HEK293 (cell line): ENCODE measurements at regions not wholly inside any gene's neighbourhood (a gene's known extent, or its start where the extent isn't known, plus 50 kb on each side); places are given as distances from the start of the nearest gene placed in this dataset.

Experiments
- CTCF ChIA-PET: fragments of 350-600 bp; formaldehyde crosslinking; extraction: SDS; loops from one replicate; lab custom pipeline; 2021; ENCODE audit warnings: antibody characterized with exemption; lab: Yijun Ruan, JAX
- POLR2A ChIA-PET: fragments of 300-600 bp; formaldehyde crosslinking; extraction: SDS; loops from one replicate; lab custom pipeline; 2020; ENCODE audit warnings: antibody characterized with exemption, inconsistent platforms; lab: Yijun Ruan, JAX
- H3K27ac ChIP-seq: fragments of 200-500 bp; sonication (Bioruptor generic); 2 replicates; pipeline ENCODE4 v1.5.1; 2014; ENCODE audit warnings: low read depth, low read length, control low read depth, inconsistent platforms; ENCODE audit errors: extremely low read depth
- H3K36me3 ChIP-seq, 2 experiments: fragments of 200-500 bp in 1 of 2; sonication (Bioruptor generic) in 1 of 2; 1 replicate in 1 of 2; 2 replicates in 1 of 2; pipeline ENCODE4 v1.5.1; 2014 to 2017; ENCODE audit warnings: inconsistent platforms in 2 of 2, low read length in 2 of 2; ENCODE audit not compliant: control insufficient read depth in 2 of 2, insufficient read depth in 1 of 2
- H3K4me1 ChIP-seq: fragments of 200-500 bp; sonication (Bioruptor generic); 2 replicates; pipeline ENCODE4 v1.5.1; 2014; ENCODE audit warnings: mild to moderate bottlenecking, low read length, inconsistent platforms; ENCODE audit not compliant: control insufficient read depth, insufficient read depth
- H3K4me3 ChIP-seq: 2 replicates; pipeline ENCODE4 v1.5.1; 2011; ENCODE audit warnings: low read depth, mild to moderate bottlenecking, control low read depth, low read length, moderate library complexity
- H3K9me3 ChIP-seq: fragments of 200-500 bp; sonication (Bioruptor generic); 2 replicates; pipeline ENCODE4 v1.5.1; 2014; ENCODE audit warnings: low read depth, low read length, inconsistent platforms; ENCODE audit not compliant: control insufficient read depth, insufficient read depth
- HOXA7 ChIP-seq: sonication (generic); formaldehyde crosslinking; IDR thresholded peaks from 2 replicates; pipeline ENCODE4 v1.8.1; 2022; ENCODE audit warnings: missing genetic modification reagents, borderline replicate concordance
- ZBTB48 ChIP-seq: fragments of 450-650 bp; formaldehyde crosslinking; IDR thresholded peaks from 2 replicates; pipeline ENCODE4 v1.5.1; 2016; ENCODE audit warnings: missing biosample characterization, missing genetic modification characterization
- ZNF121 ChIP-seq: fragments of 450-650 bp; formaldehyde crosslinking; IDR thresholded peaks from 2 replicates; pipeline ENCODE4 v1.5.1; 2016; ENCODE audit warnings: missing biosample characterization, missing genetic modification characterization
- ZNF155 ChIP-seq: fragments of 450-650 bp; formaldehyde crosslinking; IDR thresholded peaks from 2 replicates; pipeline ENCODE4 v1.5.1; 2016; ENCODE audit warnings: missing biosample characterization, missing genetic modification characterization
- ZNF221 ChIP-seq: fragments of 450-650 bp; formaldehyde crosslinking; IDR thresholded peaks from 2 replicates; pipeline ENCODE4 v1.5.1; 2017; ENCODE audit warnings: missing biosample characterization, missing genetic modification characterization, borderline replicate concordance
- ZNF248 ChIP-seq: fragments of 450-650 bp; formaldehyde crosslinking; IDR thresholded peaks from 2 replicates; pipeline ENCODE4 v1.5.1; 2017; ENCODE audit warnings: missing biosample characterization, missing genetic modification characterization
- ZNF366 ChIP-seq: fragments of 450-650 bp; formaldehyde crosslinking; conservative IDR thresholded peaks from 2 replicates; pipeline ENCODE4 v1.5.1; 2016; ENCODE audit warnings: missing biosample characterization, missing genetic modification characterization
- ZNF391 ChIP-seq: fragments of 450-650 bp; formaldehyde crosslinking; IDR thresholded peaks from 2 replicates; pipeline ENCODE4 v1.5.1; 2016; ENCODE audit warnings: low read depth, missing biosample characterization, missing genetic modification characterization, borderline replicate concordance
- ZNF621 ChIP-seq: fragments of 450-650 bp; formaldehyde crosslinking; IDR thresholded peaks from 2 replicates; pipeline ENCODE4 v1.5.1; 2017; ENCODE audit warnings: missing biosample characterization, missing genetic modification characterization
- ZNF629 ChIP-seq: fragments of 450-650 bp; formaldehyde crosslinking; IDR thresholded peaks from 2 replicates; pipeline ENCODE4 v1.5.1; 2017; ENCODE audit warnings: missing biosample characterization, missing genetic modification characterization
- ZNF660 ChIP-seq: fragments of 450-650 bp; IDR thresholded peaks from 2 replicates; pipeline ENCODE4 v1.5.1; 2018; ENCODE audit warnings: missing biosample characterization, mild to moderate bottlenecking, missing genetic modification characterization
- ZNF791 ChIP-seq: fragments of 450-650 bp; formaldehyde crosslinking; IDR thresholded peaks from 2 replicates; pipeline ENCODE4 v1.5.1; 2016; ENCODE audit warnings: missing biosample characterization, missing genetic modification characterization
- TF ChIP-seq, protein P1 (sequence below): fragments of 450-650 bp; formaldehyde crosslinking; IDR thresholded peaks from 2 replicates; pipeline ENCODE4 v1.5.1; 2017; ENCODE audit warnings: missing biosample characterization, missing genetic modification characterization
- TF ChIP-seq, protein P2 (sequence below): fragments of 450-650 bp; formaldehyde crosslinking; IDR thresholded peaks from 2 replicates; pipeline ENCODE4 v1.5.1; 2016; ENCODE audit warnings: missing biosample characterization, missing genetic modification characterization, low read depth
- TF ChIP-seq, protein P3 (sequence below): fragments of 450-650 bp; formaldehyde crosslinking; IDR thresholded peaks from 2 replicates; pipeline ENCODE4 v1.5.1; 2016; ENCODE audit warnings: missing biosample characterization, missing genetic modification characterization, borderline replicate concordance
- TF ChIP-seq, protein P4 (sequence below): fragments of 450-650 bp; formaldehyde crosslinking; IDR thresholded peaks from 2 replicates; pipeline ENCODE4 v1.5.1; 2016; ENCODE audit warnings: missing biosample characterization, missing genetic modification characterization
- TF ChIP-seq, protein P5 (sequence below): IDR thresholded peaks from 2 replicates; pipeline ENCODE4 v1.6.1; 2011; ENCODE audit warnings: mild to moderate bottlenecking, low read depth, low read length, borderline replicate concordance

DNA sequence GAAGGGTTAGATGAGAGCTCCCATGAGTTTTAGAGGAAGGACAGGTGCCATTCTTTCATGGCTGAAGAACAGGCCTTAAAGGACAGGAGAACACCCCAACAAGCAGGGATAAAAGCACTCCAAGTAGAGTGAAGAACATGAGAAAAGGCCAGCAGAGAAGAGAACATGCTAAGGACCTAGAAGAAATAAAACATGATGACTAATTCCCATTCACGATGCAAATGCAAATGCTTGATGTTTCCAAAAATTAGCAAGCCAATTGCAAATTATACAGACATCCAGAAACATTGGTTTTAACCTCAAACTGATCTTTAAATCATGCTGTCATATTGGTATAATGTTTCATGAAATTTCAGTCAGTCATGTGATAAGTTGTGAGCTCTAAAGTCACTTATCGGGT, 241.7 kb downstream of the CNTN3 start:
- TF ChIP-seq, protein P1, sequence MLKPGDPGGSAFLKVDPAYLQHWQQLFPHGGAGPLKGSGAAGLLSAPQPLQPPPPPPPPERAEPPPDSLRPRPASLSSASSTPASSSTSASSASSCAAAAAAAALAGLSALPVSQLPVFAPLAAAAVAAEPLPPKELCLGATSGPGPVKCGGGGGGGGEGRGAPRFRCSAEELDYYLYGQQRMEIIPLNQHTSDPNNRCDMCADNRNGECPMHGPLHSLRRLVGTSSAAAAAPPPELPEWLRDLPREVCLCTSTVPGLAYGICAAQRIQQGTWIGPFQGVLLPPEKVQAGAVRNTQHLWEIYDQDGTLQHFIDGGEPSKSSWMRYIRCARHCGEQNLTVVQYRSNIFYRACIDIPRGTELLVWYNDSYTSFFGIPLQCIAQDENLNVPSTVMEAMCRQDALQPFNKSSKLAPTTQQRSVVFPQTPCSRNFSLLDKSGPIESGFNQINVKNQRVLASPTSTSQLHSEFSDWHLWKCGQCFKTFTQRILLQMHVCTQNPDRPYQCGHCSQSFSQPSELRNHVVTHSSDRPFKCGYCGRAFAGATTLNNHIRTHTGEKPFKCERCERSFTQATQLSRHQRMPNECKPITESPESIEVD (tag by site-specific recombination): no peak
- TF ChIP-seq, protein P2, sequence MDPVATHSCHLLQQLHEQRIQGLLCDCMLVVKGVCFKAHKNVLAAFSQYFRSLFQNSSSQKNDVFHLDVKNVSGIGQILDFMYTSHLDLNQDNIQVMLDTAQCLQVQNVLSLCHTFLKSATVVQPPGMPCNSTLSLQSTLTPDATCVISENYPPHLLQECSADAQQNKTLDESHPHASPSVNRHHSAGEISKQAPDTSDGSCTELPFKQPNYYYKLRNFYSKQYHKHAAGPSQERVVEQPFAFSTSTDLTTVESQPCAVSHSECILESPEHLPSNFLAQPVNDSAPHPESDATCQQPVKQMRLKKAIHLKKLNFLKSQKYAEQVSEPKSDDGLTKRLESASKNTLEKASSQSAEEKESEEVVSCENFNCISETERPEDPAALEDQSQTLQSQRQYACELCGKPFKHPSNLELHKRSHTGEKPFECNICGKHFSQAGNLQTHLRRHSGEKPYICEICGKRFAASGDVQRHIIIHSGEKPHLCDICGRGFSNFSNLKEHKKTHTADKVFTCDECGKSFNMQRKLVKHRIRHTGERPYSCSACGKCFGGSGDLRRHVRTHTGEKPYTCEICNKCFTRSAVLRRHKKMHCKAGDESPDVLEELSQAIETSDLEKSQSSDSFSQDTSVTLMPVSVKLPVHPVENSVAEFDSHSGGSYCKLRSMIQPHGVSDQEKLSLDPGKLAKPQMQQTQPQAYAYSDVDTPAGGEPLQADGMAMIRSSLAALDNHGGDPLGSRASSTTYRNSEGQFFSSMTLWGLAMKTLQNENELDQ (tag by site-specific recombination): no peak
- TF ChIP-seq ZNF121 (no peak), ZNF391 (tag by site-specific recombination) (no peak), ZNF621 (tag by site-specific recombination) (no peak), ZNF660 (tag by site-specific recombination) (no peak), ZNF629 (tag by site-specific recombination) (no peak), ZNF791 (tag by site-specific recombination) (no peak), HOXA7 (CRISPR knock-in tag) (no peak)
- TF ChIP-seq, protein P3, sequence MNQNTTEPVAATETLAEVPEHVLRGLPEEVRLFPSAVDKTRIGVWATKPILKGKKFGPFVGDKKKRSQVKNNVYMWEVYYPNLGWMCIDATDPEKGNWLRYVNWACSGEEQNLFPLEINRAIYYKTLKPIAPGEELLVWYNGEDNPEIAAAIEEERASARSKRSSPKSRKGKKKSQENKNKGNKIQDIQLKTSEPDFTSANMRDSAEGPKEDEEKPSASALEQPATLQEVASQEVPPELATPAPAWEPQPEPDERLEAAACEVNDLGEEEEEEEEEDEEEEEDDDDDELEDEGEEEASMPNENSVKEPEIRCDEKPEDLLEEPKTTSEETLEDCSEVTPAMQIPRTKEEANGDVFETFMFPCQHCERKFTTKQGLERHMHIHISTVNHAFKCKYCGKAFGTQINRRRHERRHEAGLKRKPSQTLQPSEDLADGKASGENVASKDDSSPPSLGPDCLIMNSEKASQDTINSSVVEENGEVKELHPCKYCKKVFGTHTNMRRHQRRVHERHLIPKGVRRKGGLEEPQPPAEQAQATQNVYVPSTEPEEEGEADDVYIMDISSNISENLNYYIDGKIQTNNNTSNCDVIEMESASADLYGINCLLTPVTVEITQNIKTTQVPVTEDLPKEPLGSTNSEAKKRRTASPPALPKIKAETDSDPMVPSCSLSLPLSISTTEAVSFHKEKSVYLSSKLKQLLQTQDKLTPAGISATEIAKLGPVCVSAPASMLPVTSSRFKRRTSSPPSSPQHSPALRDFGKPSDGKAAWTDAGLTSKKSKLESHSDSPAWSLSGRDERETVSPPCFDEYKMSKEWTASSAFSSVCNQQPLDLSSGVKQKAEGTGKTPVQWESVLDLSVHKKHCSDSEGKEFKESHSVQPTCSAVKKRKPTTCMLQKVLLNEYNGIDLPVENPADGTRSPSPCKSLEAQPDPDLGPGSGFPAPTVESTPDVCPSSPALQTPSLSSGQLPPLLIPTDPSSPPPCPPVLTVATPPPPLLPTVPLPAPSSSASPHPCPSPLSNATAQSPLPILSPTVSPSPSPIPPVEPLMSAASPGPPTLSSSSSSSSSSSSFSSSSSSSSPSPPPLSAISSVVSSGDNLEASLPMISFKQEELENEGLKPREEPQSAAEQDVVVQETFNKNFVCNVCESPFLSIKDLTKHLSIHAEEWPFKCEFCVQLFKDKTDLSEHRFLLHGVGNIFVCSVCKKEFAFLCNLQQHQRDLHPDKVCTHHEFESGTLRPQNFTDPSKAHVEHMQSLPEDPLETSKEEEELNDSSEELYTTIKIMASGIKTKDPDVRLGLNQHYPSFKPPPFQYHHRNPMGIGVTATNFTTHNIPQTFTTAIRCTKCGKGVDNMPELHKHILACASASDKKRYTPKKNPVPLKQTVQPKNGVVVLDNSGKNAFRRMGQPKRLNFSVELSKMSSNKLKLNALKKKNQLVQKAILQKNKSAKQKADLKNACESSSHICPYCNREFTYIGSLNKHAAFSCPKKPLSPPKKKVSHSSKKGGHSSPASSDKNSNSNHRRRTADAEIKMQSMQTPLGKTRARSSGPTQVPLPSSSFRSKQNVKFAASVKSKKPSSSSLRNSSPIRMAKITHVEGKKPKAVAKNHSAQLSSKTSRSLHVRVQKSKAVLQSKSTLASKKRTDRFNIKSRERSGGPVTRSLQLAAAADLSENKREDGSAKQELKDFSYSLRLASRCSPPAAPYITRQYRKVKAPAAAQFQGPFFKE (tag by site-specific recombination): no peak
- Histone ChIP-seq H3K4me3 (no peak overlapping the region), H3K4me1 (no peaks in the 10 kb centered on the region), H3K9me3 (no peaks in the 10 kb centered on the region), H3K36me3 (no peaks in the 10 kb centered on the region), H3K27ac (no peak overlapping the region)
- ChIA-PET CTCF (no interaction called here), POLR2A (no interaction called here)

DNA sequence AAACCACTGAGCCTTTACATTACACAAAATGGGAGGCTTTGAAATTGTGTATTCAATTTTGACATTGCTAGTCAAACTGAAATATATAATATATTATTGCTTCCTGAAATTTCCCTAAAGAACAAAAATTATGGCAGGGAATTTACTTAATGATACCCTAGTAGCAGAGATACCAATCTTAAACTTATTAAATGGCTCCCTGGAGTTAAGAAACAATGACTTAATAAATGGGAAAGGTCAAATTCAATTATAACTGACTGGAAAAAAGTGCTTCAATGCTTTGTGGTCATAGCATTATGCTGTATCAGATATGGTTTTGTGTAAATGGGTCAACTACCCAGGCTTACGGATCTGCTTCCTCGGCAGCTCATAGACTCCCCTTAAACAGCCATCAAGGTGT, 244.1 kb downstream of the CNTN3 start:
- Histone ChIP-seq H3K27ac (no peak overlapping the region), H3K4me3 (no peak overlapping the region), H3K4me1 (no peaks in the 10 kb centered on the region), H3K9me3 (no peaks in the 10 kb centered on the region), H3K36me3 (no peaks in the 10 kb centered on the region)
- POLR2A ChIA-PET: no interaction called here
- TF ChIP-seq ZNF155 (tag by site-specific recombination): no peak
- TF ChIP-seq ZNF221 (tag by site-specific recombination): no peak
- TF ChIP-seq ZBTB48 (tag by site-specific recombination): no peak
- TF ChIP-seq, protein P4, sequence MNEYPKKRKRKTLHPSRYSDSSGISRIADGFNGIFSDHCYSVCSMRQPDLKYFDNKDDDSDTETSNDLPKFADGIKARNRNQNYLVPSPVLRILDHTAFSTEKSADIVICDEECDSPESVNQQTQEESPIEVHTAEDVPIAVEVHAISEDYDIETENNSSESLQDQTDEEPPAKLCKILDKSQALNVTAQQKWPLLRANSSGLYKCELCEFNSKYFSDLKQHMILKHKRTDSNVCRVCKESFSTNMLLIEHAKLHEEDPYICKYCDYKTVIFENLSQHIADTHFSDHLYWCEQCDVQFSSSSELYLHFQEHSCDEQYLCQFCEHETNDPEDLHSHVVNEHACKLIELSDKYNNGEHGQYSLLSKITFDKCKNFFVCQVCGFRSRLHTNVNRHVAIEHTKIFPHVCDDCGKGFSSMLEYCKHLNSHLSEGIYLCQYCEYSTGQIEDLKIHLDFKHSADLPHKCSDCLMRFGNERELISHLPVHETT (tag by site-specific recombination): no peak
- TF ChIP-seq, protein P5, sequence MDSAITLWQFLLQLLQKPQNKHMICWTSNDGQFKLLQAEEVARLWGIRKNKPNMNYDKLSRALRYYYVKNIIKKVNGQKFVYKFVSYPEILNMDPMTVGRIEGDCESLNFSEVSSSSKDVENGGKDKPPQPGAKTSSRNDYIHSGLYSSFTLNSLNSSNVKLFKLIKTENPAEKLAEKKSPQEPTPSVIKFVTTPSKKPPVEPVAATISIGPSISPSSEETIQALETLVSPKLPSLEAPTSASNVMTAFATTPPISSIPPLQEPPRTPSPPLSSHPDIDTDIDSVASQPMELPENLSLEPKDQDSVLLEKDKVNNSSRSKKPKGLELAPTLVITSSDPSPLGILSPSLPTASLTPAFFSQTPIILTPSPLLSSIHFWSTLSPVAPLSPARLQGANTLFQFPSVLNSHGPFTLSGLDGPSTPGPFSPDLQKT: no peak
- TF ChIP-seq ZNF248 (tag by site-specific recombination): no peak
- no peak for TF ChIP-seq ZNF366 (tag by site-specific recombination)
- CTCF ChIA-PET: no interaction called here
